GM18505 (cell line): ENCODE measurements at regions not wholly inside any gene's neighbourhood (a gene's known extent, or its start where the extent isn't known, plus 50 kb on each side); places are given as distances from the start of the nearest gene placed in this dataset.

Experiments used
- ATAC-seq: cut with Tn5 transposase; IDR thresholded peaks from one replicate; pipeline ENCODE4 v1.9.1; 2021; ENCODE audit not compliant: unreplicated experiment
- POLR2A ChIP-seq: IDR thresholded peaks from 4 replicates; pipeline ENCODE4 v1.6.1; 2011; ENCODE audit warnings: borderline replicate concordance; ENCODE audit not compliant: insufficient read depth, insufficient read length; ENCODE audit errors: extremely low read depth

DNA sequence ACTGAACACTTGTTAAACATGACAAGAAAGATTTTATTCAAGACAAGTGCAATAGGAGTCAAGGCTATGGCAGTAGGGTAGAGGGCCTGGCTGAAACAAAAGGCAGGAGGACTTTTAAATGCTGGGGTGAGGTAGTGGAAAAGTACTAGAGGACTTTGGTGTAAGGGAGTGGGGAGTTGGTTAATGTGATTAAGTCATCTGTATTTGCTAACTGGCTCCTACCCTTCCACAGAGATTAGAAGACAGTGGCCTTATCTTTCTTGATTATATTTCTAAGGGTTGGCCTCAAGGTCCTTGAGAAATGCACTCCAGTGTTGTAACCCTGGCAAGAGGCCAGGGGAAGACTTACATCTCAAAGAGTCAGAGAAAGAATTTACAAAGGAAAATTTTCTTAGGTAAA, 160.2 kb upstream of the FTMT start:
- ATAC-seq: no peak
- TF ChIP-seq POLR2A: no peak

DNA sequence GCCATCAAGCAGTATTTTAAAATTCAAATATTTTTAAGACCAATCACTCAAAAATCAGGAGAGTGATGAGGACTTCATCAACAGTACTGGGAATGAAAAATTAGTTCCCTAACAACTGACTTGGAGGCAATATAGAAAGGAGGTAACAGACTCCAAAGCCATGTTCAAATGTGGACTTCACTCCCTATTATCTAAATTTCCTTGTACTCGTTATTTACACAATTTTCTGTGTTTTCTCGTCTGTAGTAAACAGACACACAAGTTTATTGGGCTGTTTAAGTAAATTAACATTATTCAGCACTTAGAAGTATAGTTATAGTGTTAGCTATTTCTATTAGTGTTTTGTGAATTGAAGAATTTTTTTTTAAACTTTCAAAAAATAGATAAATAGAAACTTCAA, 159.5 kb upstream of the FTMT start:
- ATAC-seq: no peak
- no peak for TF ChIP-seq POLR2A

DNA sequence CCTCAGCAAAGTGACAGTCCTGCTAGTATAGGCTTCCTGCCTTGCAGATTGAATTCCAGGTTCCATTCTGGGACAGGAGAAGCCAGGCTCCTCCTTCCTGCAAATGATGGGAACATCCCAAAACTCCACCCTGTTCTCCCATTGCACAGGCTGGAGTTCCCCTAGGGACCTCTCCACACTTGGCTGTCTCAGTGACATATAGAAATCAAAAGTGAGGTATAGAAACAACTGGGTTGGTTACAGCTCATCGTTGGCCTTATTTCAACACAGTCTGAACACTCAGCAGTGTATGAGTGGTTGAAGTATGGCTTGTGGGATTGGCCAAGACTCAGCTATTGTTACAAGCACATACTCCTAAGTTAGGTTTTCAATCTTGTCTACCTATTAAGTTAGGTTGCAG, 157.8 kb upstream of the FTMT start:
- TF ChIP-seq POLR2A: no peak
- ATAC-seq: no peak

DNA sequence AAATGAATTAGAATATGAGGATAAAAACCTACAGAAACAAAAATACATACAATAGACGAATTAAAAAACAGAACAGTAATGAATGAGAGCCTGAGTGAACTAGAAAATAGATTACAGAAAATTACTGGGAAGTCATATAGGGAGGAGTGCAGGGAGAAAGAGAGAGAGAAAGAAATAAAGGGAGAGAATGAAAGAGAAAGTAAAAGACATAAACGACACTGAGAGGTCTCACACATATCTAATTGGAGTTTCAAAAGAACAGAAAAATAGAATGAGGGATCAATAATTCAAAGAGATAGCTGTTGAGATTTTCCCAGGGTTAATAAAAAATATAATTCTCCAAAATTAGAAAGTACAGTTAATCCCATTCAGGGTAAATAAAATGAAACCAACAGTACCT, 156.4 kb upstream of the FTMT start:
- ATAC-seq: no peak
- TF ChIP-seq POLR2A: no peak

DNA sequence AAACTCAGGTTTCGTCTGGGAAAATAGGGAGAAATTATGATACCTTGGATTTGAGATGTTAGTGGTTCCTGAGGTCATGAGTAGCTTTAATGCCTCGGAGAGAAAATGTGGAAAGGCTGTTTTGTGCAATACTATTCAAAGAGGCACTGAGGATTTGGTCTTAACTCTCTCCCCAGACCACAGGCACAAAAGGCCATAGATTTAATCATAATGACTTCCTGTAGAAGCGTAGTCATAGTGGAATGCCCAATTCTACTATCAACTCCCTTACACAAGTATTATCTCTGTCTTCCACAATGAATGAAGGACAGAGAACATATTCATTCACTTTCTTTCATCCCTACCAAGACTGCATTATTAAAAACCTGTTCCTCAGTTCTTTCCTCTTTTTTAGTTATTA, 153.0 kb upstream of the FTMT start:
- no peak for ATAC-seq
- TF ChIP-seq POLR2A: no peak

DNA sequence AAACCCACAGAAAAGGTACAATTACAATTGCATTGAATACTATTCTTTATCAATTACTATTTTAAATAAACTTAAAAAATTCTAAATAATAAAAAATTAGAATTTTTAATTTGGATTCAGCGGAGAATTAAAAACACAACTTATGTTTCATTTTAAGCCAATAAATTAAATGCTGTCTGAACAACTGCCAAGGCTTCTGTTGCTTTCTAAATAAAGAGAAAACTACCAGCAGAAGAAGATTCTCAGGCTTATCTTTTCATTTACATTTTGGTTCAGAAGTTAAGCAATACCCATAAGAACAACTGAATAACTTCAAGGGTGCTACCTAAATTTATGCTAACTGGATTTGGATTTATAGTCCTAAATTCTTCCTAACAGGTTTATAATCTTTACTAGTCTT, 150.0 kb upstream of the FTMT start:
- no peak for ATAC-seq

DNA sequence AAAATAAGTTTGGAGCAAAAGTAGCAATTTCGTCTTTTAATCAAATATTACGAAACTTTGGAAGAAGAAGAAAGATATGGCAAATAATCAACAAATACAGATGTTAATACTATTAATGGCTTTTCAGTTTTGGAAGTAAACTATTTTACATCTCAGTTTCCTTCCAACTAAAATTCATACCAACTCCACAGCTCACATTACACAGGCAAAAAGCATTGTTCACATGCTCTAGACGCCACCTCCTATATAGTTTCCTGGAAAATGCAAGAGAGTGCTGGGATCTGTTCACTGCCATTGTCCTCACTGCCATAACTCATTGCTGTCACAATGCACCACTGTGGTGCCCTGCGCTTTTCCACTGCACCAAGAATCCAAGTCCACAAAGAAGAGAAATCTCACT, 149.0 kb upstream of the FTMT start:
- no peak for TF ChIP-seq POLR2A
- ATAC-seq: no peak

More for the DNA sequence above, 150.0 kb upstream of the FTMT start:
- no peak for TF ChIP-seq POLR2A

DNA sequence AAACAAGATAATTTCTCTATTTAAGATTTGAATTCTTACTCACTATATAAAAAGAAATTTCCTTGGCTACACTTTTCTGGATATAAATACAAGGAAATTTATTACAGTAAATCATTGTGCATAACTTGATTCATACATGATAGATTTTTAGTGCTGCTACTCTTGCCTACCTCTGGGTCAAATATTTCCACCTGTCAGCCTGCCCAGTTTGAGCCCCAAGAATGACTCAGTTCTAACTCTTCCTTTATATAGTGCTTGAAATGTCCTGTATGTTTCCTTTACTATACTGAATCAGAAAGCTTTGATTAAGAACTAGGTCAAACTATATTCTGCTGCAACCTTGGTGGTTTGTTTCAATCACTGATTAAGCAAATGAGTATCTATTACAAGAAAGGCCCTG, 147.4 kb upstream of the FTMT start:
- no peak for ATAC-seq
- no peak for TF ChIP-seq POLR2A

DNA sequence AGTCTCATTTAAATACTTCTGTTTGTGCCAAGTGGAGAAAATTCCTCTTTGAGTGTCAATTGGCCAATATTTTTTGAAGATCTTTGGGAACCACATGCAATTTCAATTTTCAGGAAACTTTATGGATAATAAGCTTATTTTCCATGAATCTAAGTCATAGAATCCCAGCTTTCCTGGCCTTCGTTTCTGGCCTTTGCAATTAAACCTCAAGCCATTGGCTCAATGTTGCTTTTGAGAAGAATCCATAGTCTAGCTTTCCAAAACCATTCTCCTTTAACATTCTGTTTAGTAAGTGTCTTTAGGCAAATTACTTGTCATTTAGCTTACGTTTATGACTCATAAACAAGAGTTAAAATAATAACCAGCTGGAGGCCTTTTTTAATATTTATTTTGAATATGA, 145.0 kb upstream of the FTMT start:
- ATAC-seq: no peak
- no peak for TF ChIP-seq POLR2A

DNA sequence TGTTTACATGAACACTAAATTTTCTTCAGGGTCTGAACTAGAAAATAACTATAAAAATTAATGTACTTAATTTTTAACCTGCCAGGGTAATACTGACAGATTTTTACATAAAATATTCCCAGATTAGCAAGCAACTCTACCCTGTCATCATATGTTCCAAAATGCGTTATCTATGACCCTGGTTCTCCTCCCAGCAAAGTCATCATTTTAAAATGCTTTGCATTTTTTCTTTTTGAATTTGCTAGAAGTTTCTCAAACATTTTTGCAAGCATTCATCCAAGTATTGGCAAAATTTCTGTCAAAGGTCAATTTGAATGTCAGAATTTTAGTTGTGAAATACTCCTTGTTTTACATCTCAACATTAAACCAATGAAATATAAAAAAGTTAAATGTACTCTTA, 144.5 kb upstream of the FTMT start:
- no peak for ATAC-seq

DNA sequence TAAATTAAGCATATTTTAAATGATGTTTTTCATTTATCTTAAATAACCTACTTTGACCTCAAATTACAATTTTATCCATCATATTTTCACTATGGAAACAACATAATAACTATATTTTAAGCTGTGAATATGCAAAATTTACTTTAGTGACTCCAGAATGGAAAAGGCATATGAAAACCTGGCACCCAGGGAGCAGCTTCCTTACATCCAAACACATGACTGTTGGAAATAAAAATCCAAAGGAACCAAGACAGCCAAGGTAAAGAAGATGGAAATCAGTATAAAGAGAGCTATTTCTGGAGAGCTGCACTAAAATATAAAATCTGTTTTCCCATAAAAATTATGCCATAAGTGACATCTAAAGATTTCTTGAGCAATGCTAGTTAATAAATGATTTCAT, 140.3 kb upstream of the FTMT start:
- no peak for TF ChIP-seq POLR2A
- no peak for ATAC-seq

More for the DNA sequence above, 144.5 kb upstream of the FTMT start:
- TF ChIP-seq POLR2A: no peak

DNA sequence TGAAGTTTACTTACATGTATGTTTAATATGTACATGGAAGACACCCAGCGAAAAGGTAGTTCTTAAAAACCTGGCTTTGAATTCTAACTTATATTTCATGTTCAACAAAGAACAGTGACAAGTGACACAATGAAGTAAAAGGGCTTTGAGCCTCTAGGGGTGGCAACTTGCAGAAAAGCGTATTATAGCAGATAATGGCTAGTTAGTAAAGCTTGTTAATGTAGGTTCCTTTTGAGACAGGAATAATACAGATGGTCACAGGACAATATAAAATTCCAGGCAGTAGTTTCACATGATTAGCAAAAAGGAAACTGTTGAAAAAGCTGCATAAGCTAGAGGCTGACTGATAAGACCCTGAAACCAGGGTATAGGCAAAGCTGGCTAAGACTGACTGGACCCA, 132.4 kb upstream of the FTMT start:
- TF ChIP-seq POLR2A: no peak

DNA sequence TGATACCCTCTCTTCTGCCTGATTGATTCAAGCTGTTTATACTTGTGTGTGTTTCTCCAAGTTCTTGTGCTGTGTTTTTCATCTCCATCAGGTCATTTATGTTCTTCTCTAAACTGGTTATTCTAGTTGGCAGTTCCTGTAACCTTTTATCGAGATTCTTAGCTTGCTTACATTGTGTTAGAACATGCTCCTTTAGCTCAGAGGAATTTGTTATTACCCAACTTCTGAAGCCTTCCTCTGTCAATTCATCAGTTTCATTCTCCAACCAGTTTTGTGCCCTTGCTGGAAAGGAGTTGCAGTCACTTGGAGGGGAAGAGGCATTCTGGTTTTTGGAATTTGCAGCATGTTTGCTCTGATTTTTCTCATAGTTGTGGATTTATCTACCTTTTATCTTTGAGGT, 126.2 kb upstream of the FTMT start:
- TF ChIP-seq POLR2A: no peak

More for the DNA sequence above, 132.4 kb upstream of the FTMT start:
- no peak for ATAC-seq

DNA sequence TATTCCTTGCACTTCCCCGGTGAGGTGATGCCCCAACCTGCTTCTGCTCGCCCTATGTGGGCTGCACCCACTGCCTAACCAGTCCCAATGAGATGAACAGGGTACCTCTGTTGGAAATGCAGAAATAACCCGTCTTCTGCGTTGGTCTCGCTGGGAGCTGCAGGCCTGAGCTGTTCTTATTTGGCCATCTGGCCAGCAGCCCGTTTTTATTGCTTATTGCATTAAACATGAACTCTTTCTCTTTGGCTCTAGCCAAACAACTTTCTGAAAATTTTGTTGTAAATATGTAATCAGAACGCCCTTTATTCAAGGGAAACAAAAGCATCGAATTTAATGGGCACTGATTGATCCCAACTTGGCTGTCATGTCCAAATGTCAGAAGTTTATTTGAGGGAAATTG, 124.7 kb upstream of the FTMT start:
- no peak for TF ChIP-seq POLR2A
- no peak for ATAC-seq

More for the DNA sequence above, 126.2 kb upstream of the FTMT start:
- ATAC-seq: no peak

DNA sequence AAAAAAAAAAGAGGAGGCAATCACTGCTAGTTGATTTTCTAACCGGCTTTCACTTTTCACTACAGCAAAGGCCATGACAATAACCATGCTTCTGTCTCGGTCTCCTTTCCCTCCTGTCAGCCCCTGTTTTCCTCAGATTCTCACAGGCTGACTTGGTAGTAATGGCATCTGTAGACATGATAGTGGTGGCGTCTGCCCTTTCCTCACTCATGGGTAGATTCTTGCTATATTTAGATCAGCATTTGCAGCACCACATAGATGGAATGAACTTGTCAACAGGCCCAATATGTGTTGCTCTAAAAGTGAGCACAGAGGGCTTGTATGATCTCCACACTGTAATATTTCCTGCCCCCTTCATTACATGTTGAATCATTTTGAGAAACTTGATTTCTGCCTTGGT, 120.3 kb upstream of the FTMT start:
- no peak for TF ChIP-seq POLR2A
- no peak for ATAC-seq
